ENCODE measurements at regions not wholly inside any gene's neighbourhood (a gene's known extent, or its start where the extent isn't known, plus 50 kb on each side); places are given as distances from the start of the nearest gene placed in this dataset.

DNA sequence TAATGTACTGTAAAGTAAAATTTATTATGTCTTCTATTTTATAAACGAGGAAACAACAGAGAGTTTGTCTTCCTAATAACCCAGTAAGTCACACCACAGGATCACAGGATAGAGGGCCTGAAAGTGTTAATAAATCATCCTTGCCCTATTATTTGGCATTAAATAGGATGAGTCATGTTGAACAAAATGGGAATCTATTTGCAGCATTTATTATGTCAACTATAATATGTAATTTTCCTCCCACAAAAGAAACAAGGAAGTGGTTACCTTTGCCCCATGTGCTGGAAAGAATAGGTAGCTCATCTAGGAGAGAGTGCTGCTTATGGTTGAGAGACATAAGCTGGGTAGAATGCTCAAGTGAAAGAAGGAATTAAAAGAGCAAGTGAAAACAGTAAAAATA lies 237.6 kb upstream of the NDST3 start:
- no peak overlapping the region for H3K4me3 ChIP-seq
- H3K4me1 ChIP-seq, result no peaks in the 10 kb centered on the region
- no peak for ATAC-seq (ENCODE audit: low FRiP score in 2 of 2)
- H3K27me3 ChIP-seq, result no peaks in the 10 kb centered on the region
- DNase-seq, result no peak
- no peaks in the 10 kb centered on the region for H3K9me3 ChIP-seq
- no peak overlapping the region for H3K27ac ChIP-seq
- WGBS, 2 donors, result 56 to 66% methylated on average over 1 of the region's 1 CpG
- H3K36me3 ChIP-seq, result no peaks in the 10 kb centered on the region
- TF ChIP-seq, protein P1, sequence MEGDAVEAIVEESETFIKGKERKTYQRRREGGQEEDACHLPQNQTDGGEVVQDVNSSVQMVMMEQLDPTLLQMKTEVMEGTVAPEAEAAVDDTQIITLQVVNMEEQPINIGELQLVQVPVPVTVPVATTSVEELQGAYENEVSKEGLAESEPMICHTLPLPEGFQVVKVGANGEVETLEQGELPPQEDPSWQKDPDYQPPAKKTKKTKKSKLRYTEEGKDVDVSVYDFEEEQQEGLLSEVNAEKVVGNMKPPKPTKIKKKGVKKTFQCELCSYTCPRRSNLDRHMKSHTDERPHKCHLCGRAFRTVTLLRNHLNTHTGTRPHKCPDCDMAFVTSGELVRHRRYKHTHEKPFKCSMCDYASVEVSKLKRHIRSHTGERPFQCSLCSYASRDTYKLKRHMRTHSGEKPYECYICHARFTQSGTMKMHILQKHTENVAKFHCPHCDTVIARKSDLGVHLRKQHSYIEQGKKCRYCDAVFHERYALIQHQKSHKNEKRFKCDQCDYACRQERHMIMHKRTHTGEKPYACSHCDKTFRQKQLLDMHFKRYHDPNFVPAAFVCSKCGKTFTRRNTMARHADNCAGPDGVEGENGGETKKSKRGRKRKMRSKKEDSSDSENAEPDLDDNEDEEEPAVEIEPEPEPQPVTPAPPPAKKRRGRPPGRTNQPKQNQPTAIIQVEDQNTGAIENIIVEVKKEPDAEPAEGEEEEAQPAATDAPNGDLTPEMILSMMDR (IDR thresholded peaks at IDR 0.05), result no peak
- TF ChIP-seq POLR2A (IDR thresholded peaks at IDR 0.05) (no peak), EP300 (IDR thresholded peaks at IDR 0.05) (no peak), POLR2AphosphoS5 (IDR thresholded peaks at IDR 0.05) (no peak)

DNA sequence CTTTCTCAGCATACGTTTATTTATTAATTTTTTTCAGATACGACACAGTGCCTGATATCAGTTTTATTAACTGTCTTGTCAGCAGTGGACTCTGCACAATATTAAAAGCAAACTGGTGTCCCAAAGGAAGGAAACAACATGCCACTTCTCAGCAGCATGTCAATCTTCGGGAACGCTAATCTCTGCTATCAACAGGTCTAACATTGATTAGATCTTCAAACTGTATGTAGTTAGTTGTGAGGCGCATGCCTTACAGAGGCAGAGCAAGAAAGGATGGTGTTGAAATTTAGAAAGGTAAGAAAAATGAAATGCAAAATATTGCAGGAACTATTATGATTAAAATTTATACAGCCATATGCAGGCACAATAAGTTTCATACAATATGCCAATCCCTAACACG lies 233.7 kb upstream of the NDST3 start:
- no peak overlapping the region for H3K27ac ChIP-seq
- no peak for DNase-seq
- 66 to 79% methylated on average over 6 of the region's 6 CpGs for WGBS, 2 donors
- no peaks in the 10 kb centered on the region for H3K36me3 ChIP-seq
- H3K4me3 ChIP-seq, result no peak overlapping the region
- no peaks in the 10 kb centered on the region for H3K4me1 ChIP-seq
- TF ChIP-seq, protein P1 (IDR thresholded peaks at IDR 0.05), result no peak
- TF ChIP-seq POLR2AphosphoS5 (IDR thresholded peaks at IDR 0.05), result no peak
- no peak for TF ChIP-seq EP300 (IDR thresholded peaks at IDR 0.05)
- no peak for TF ChIP-seq POLR2A (IDR thresholded peaks at IDR 0.05)
- H3K27me3 ChIP-seq, result no peaks in the 10 kb centered on the region
- H3K9me3 ChIP-seq, result no peaks in the 10 kb centered on the region
- no peak for ATAC-seq (ENCODE audit: low FRiP score in 2 of 2)

DNA sequence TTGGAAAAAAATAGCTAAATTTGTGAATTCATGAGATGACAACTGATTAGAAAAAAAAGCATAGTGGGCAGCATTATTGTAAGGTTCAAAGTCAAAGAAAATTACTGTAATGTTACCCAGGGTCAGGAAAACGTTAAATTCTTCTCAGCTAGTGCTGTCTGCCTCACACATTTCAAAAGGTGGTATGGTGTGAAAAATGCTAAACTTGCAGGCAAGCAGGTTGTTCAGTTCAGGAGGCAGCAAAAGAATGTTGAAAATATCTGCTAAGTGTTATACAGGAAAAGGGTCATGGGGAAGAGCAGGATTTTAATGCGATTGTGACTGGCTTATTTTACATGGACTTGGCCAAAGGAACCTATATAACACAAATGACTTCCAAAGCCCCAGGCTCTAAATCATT lies 232.5 kb upstream of the NDST3 start:
- H3K4me1 ChIP-seq, result no peaks in the 10 kb centered on the region
- WGBS, 2 donors, result 54 to 55% methylated on average over 2 of the region's 2 CpGs
- no peaks in the 10 kb centered on the region for H3K27me3 ChIP-seq
- ATAC-seq (ENCODE audit: low FRiP score in 2 of 2) (no peak), DNase-seq (no peak)
- H3K27ac ChIP-seq, result no peak overlapping the region
- H3K4me3 ChIP-seq, result no peak overlapping the region
- no peaks in the 10 kb centered on the region for H3K9me3 ChIP-seq
- TF ChIP-seq, protein P1 (IDR thresholded peaks at IDR 0.05), result no peak
- TF ChIP-seq POLR2AphosphoS5 (IDR thresholded peaks at IDR 0.05), result no peak
- no peak for TF ChIP-seq EP300 (IDR thresholded peaks at IDR 0.05)
- TF ChIP-seq POLR2A (IDR thresholded peaks at IDR 0.05), result no peak
- H3K36me3 ChIP-seq, result no peaks in the 10 kb centered on the region

DNA sequence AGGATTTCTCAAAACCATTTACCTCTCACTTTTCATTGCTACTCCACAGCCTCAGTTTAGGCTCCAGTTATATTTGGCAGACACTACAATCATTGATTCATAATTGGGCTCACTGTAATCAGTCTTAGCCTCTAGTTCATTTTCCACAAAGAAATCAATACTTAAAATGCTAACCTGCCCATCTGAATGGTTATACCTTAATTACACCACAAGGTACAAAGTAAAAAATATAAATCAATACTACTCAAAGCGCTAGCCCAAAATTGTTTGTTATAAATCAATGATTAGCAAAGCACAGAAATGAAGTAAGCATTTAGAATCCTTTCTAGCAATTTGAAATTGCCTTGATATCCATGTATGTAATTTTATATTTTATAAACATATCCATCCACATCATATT lies 222.6 kb upstream of the NDST3 start:
- H3K36me3 ChIP-seq, result no peaks in the 10 kb centered on the region
- H3K27me3 ChIP-seq, result no peaks in the 10 kb centered on the region
- no peaks in the 10 kb centered on the region for H3K4me1 ChIP-seq
- H3K9me3 ChIP-seq, result no peaks in the 10 kb centered on the region
- DNase-seq, result no peak
- no peak for ATAC-seq (ENCODE audit: low FRiP score in 2 of 2)
- 93 to 100% methylated on average over 1 of the region's 1 CpG for WGBS, 2 donors
- TF ChIP-seq EP300 (IDR thresholded peaks at IDR 0.05) (no peak), POLR2A (IDR thresholded peaks at IDR 0.05) (no peak), POLR2AphosphoS5 (IDR thresholded peaks at IDR 0.05) (no peak)
- TF ChIP-seq, protein P1 (IDR thresholded peaks at IDR 0.05), result no peak
- H3K27ac ChIP-seq, result no peak overlapping the region
- H3K4me3 ChIP-seq, result no peak overlapping the region
